C4-2B (cell line): ENCODE measurements at regions not wholly inside any gene's neighbourhood (a gene's known extent, or its start where the extent isn't known, plus 50 kb on each side); places are given as distances from the start of the nearest gene placed in this dataset.

Experiments
- H3K27ac ChIP-seq: fragments of 450-650 bp; 2 replicates; pipeline ENCODE4 v1.5.1; 2017
- CTCF ChIP-seq: fragments of 450-650 bp; conservative IDR thresholded peaks from 2 replicates; pipeline ENCODE4 v1.5.1; 2017; ENCODE audit warnings: mild to moderate bottlenecking
- ZFX ChIP-seq: fragments of 450-650 bp; IDR thresholded peaks from 2 replicates; pipeline ENCODE4 v1.6.1; 2017

- H3K27ac ChIP-seq = no peak overlapping the region
- no peak for TF ChIP-seq ZFX
- no peak for TF ChIP-seq CTCF
Measured at GRCh38 chr1:95407131-95407885, 173.3 kb downstream of the RWDD3 start.

DNA sequence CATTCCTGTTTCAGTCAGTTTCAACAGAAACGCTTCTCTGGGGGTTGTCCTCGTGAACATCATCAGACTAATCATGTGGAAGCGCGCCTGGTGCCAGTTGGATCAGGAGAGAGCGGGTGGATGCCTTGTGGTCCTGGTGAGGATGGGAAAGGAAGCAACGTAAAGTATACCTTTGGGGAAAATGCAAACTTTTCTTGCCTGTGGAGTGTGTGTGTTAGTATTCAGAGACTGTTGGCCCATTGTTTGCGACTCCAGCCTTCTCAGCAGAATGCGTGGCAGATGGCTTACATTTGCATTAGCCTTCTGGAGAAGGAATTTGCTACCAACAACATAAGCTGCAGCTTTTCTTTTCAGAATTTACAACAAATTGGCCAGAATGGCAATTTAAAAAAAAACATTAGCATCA lies 173.9 kb downstream of the RWDD3 start:
- H3K27ac ChIP-seq = no peak overlapping the region
- no peak for TF ChIP-seq CTCF

- no peak for TF ChIP-seq ZFX
- no peak for TF ChIP-seq CTCF
- no peak overlapping the region for H3K27ac ChIP-seq
Measured at GRCh38 chr1:95408507-95409136, 174.6 kb downstream of the RWDD3 start.

GRCh38 chr1:95409276-95409675 lies 175.3 kb downstream of the RWDD3 start:
- no peak overlapping the region for H3K27ac ChIP-seq
- TF ChIP-seq CTCF = no peak
- TF ChIP-seq ZFX = no peak

- H3K27ac ChIP-seq = no peak overlapping the region
Measured at GRCh38 chr1:95409901-95410300, 175.9 kb downstream of the RWDD3 start.

DNA sequence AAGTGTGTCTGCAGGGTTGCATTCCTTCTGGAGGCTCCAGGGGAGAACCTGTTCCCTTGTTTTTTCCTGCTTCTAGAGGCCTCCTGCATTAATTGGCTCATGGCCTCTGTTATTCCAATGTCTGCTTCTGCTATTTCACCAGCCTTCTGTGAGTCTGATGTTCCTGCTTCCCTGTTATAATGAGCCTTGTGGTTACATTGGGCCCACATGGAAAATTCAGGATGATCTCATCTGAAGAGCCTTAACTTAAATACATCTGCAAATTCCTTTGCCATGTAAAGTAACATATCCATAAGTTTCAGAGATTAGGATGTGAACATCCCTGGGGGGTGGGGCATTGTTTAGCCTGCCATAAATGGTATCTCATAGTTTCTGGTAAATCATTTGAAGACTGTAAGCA lies 181.1 kb downstream of the RWDD3 start:
- TF ChIP-seq ZFX (no peak), CTCF (no peak)
- no peak overlapping the region for H3K27ac ChIP-seq

More at GRCh38 chr1:95409901-95410300, 175.9 kb downstream of the RWDD3 start:
- no peak for TF ChIP-seq ZFX
- TF ChIP-seq CTCF = no peak

GRCh38 chr1:95426772-95427171 lies 192.8 kb downstream of the RWDD3 start:
- no peak overlapping the region for H3K27ac ChIP-seq
- TF ChIP-seq ZFX (no peak), CTCF (no peak)
